ENCODE measurements at regions not wholly inside any gene's neighbourhood (a gene's known extent, or its start where the extent isn't known, plus 50 kb on each side); places are given as distances from the start of the nearest gene placed in this dataset.

- TF ChIP-seq REST (IDR thresholded peaks at IDR 0.05; ENCODE audit: low read depth), result no peak
- TF ChIP-seq POLR2AphosphoS5 (IDR thresholded peaks at IDR 0.05; ENCODE audit: low read depth, low read length), result no peak
- TF ChIP-seq, protein P1, sequence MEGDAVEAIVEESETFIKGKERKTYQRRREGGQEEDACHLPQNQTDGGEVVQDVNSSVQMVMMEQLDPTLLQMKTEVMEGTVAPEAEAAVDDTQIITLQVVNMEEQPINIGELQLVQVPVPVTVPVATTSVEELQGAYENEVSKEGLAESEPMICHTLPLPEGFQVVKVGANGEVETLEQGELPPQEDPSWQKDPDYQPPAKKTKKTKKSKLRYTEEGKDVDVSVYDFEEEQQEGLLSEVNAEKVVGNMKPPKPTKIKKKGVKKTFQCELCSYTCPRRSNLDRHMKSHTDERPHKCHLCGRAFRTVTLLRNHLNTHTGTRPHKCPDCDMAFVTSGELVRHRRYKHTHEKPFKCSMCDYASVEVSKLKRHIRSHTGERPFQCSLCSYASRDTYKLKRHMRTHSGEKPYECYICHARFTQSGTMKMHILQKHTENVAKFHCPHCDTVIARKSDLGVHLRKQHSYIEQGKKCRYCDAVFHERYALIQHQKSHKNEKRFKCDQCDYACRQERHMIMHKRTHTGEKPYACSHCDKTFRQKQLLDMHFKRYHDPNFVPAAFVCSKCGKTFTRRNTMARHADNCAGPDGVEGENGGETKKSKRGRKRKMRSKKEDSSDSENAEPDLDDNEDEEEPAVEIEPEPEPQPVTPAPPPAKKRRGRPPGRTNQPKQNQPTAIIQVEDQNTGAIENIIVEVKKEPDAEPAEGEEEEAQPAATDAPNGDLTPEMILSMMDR (IDR thresholded peaks at IDR 0.05 in 2 of 3, conservative IDR thresholded peaks at IDR 0.05 in 1 of 3; ENCODE audit: borderline replicate concordance in 1 of 3, insufficient read depth in 1 of 3, low read depth in 2 of 3, low read length in 2 of 3), result no peak
- TF ChIP-seq, protein P2, sequence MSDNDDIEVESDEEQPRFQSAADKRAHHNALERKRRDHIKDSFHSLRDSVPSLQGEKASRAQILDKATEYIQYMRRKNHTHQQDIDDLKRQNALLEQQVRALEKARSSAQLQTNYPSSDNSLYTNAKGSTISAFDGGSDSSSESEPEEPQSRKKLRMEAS (IDR thresholded peaks at IDR 0.05), result no peak
- TF ChIP-seq CEBPB (IDR thresholded peaks at IDR 0.05; ENCODE audit: low read depth), result no peak
- TF ChIP-seq EZH2 (IDR thresholded peaks at IDR 0.05), result no peak
- no peak for TF ChIP-seq POLR2A (IDR thresholded peaks at IDR 0.05; ENCODE audit: borderline replicate concordance, extremely low read depth, insufficient read depth, insufficient read length)
- no peak for TF ChIP-seq TCF7L2 (IDR thresholded peaks at IDR 0.05; ENCODE audit: borderline replicate concordance, extremely low read depth, insufficient read depth, insufficient read length)
- TF ChIP-seq YY1 (IDR thresholded peaks at IDR 0.05; ENCODE audit: extremely low read depth, insufficient replicate concordance, low read depth, low read length), result no peak
- TF ChIP-seq RAD21 (IDR thresholded peaks at IDR 0.05; ENCODE audit: low read depth), result no peak
Observed at GRCh38 chr9:89822996-89823395, 218.2 kb downstream of the GADD45G start.
